HG03520 (cell line): ENCODE measurements at regions not wholly inside any gene's neighbourhood (a gene's known extent, or its start where the extent isn't known, plus 50 kb on each side); places are given as distances from the start of the nearest gene placed in this dataset.

Source experiments
- ATAC-seq: cut with Tn5 transposase; IDR thresholded peaks from one replicate; pipeline ENCODE4 v1.9.1; 2021; ENCODE audit warnings: mild to moderate bottlenecking, moderate library complexity; ENCODE audit not compliant: unreplicated experiment

GRCh38 chr11:111194860-111195568 is 50.5 kb upstream of the POU2AF2 start:
- ATAC-seq, result no peak

GRCh38 chr11:111193924-111194490 is 51.5 kb upstream of the POU2AF2 start:
- no peak for ATAC-seq

GRCh38 chr11:111189466-111189865 is 56.1 kb upstream of the POU2AF2 start:
- ATAC-seq, result no peak

GRCh38 chr11:111186308-111186915 is 59.1 kb upstream of the POU2AF2 start:
- no peak for ATAC-seq

- ATAC-seq, result no peak
Observed at GRCh38 chr11:111185266-111185665, 60.3 kb upstream of the POU2AF2 start.

GRCh38 chr11:111183706-111184105 is 61.8 kb upstream of the POU2AF2 start:
- ATAC-seq, result no peak

GRCh38 chr11:111179184-111179910 is 66.2 kb upstream of the POU2AF2 start:
- no peak for ATAC-seq

- ATAC-seq, result peak; percentile 47
Observed at GRCh38 chr11:111177037-111177871, 68.3 kb upstream of the POU2AF2 start.

GRCh38 chr11:111176603-111177002 is 68.9 kb upstream of the POU2AF2 start:
- ATAC-seq, result no peak

- no peak for ATAC-seq
Observed at GRCh38 chr11:111173221-111173620, 72.3 kb upstream of the POU2AF2 start.

- no peak for ATAC-seq
Observed at GRCh38 chr11:111172321-111172862, 73.1 kb upstream of the POU2AF2 start.

GRCh38 chr11:111170761-111171379 is 74.7 kb upstream of the POU2AF2 start:
- no peak for ATAC-seq

GRCh38 chr11:111169367-111169766 is 76.2 kb upstream of the POU2AF2 start:
- ATAC-seq, result no peak

GRCh38 chr11:111168871-111169270 is 76.7 kb upstream of the POU2AF2 start:
- ATAC-seq, result no peak

GRCh38 chr11:111167666-111168065 is 77.9 kb upstream of the POU2AF2 start:
- no peak for ATAC-seq

GRCh38 chr11:111166598-111166997 is 78.9 kb upstream of the POU2AF2 start:
- no peak for ATAC-seq

- no peak for ATAC-seq
Observed at GRCh38 chr11:111162305-111162704, 83.2 kb upstream of the POU2AF2 start.

GRCh38 chr11:111157571-111157970 is 88.0 kb upstream of the POU2AF2 start:
- no peak for ATAC-seq

GRCh38 chr11:111155021-111155420 is 90.5 kb upstream of the POU2AF2 start:
- ATAC-seq, result no peak

- ATAC-seq, result no peak
Observed at GRCh38 chr11:111153194-111153593, 92.3 kb upstream of the POU2AF2 start.
